Activated naive CD8-positive, alpha-beta T cell treated with anti-CD3 and anti-CD28 coated beads, Interleukin-2, amount 10 ng/mL, durations not matched to agents 7 days and 5 days (primary cell): ENCODE measurements at regions not wholly inside any gene's neighbourhood (a gene's known extent, or its start where the extent isn't known, plus 50 kb on each side); places are given as distances from the start of the nearest gene placed in this dataset.
"Not testable (repeated sequence)": the region's sequence is repeated elsewhere in the genome, so short reads cannot be mapped to it uniquely, and the experiment has no call there.

Source experiments
- ATAC-seq: fragments of 150-1000 bp; cut with Tn5 transposase; one replicate; pipeline ENCODE4 v1.10.0; 2021; ENCODE audit warnings: low read depth, moderate library complexity
- POLR2A ChIA-PET: fragments of 350-600 bp; sonication (Branson Sonifier 250); formaldehyde crosslinking; loops from one replicate; lab custom pipeline; 2021; ENCODE audit warnings: antibody characterized with exemption; lab: Charles Lee
- DNase-seq: peaks from one replicate; pipeline ENCODE4 v3.0.0; 2021
- H3K27ac Mint-ChIP-seq: one replicate; pipeline ENCODE4 v1.8.0; 2022; ENCODE audit warnings: mild to moderate bottlenecking, mixed read lengths
- H3K27me3 Mint-ChIP-seq: one replicate; pipeline ENCODE4 v1.8.0; 2022; ENCODE audit warnings: mild to moderate bottlenecking, moderate library complexity, mixed read lengths
- H3K36me3 Mint-ChIP-seq: one replicate; pipeline ENCODE4 v1.8.0; 2021; ENCODE audit warnings: mild to moderate bottlenecking, mixed read lengths
- H3K4me1 Mint-ChIP-seq: one replicate; pipeline ENCODE4 v1.8.0; 2021; ENCODE audit warnings: mixed read lengths
- H3K4me3 Mint-ChIP-seq: one replicate; pipeline ENCODE4 v1.8.0; 2022; ENCODE audit warnings: mild to moderate bottlenecking, moderate library complexity, mixed read lengths
- H3K9me3 Mint-ChIP-seq: one replicate; pipeline ENCODE4 v1.8.0; 2021; ENCODE audit warnings: mixed read lengths

GRCh38 chr6:16049168-16049567, 79.7 kb upstream of the MYLIP start:
- Mint-ChIP-seq H3K36me3 (no peaks in the 10 kb centered on the region), H3K4me3 (no peak overlapping the region), H3K27me3 (no peaks in the 10 kb centered on the region), H3K27ac (no peak overlapping the region), H3K9me3 (peaks cover 2% of the 10 kb centered on the region), H3K4me1 (peaks cover 2% of the 10 kb centered on the region)
- POLR2A ChIA-PET: no interaction called here
- DNase-seq (no peak), ATAC-seq (no peak)

DNA sequence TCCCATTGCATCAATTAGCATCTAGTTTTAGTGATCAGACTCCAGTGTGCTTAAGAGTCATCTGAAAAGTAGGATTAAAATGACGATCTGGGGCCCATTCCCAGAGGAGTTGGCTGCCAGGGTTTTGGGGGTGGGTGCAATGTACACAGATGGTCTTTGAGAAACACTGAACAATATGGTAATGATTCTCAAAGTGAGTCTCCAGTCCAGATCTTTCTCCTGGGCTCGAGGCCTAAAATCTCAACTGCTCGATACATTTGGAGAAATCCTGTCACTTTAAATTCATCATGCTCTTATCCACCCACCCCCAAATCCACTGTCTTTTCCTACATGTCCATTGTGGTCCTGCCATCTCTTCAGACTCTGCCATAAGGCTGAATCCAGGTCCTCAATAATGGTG, 80.7 kb upstream of the MYLIP start:
- Mint-ChIP-seq H3K27ac (no peak overlapping the region), H3K4me1 (peaks cover 2% of the 10 kb centered on the region), H3K36me3 (no peaks in the 10 kb centered on the region), H3K4me3 (no peak overlapping the region), H3K27me3 (no peaks in the 10 kb centered on the region), H3K9me3 (peaks cover 2% of the 10 kb centered on the region)
- DNase-seq (no peak), ATAC-seq (no peak)
- POLR2A ChIA-PET: no interaction called here

- DNase-seq: no peak
- Mint-ChIP-seq H3K36me3 (no peaks in the 10 kb centered on the region), H3K4me1 (peaks cover 2% of the 10 kb centered on the region), H3K27ac (no peak overlapping the region), H3K4me3 (no peak overlapping the region), H3K9me3 (peaks cover 2% of the 10 kb centered on the region), H3K27me3 (no peaks in the 10 kb centered on the region)
- no peak for ATAC-seq
- POLR2A ChIA-PET: no interaction called here
Measured at GRCh38 chr6:16047435-16047990, 81.4 kb upstream of the MYLIP start.

DNA sequence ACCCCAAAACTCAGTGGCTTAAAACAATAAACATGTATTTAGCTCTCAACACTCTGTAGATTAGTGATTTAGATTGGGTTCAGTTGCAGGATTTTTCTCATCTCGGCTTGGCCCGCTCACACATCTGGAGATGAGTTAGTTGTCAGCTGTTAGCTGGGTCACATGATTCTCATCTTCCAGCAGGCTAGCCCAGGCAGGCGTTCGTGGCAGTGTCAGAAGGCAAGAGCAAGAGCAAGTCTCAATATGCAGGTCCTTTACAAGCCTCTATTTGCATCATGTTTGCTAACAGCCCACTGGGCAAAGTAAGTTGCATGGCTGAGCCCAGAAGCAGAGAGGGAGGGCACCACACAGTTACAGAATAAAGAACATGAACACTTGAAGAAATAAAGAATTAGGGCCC, 83.6 kb upstream of the MYLIP start:
- Mint-ChIP-seq H3K36me3 (no peaks in the 10 kb centered on the region), H3K4me3 (no peak overlapping the region), H3K27me3 (no peaks in the 10 kb centered on the region), H3K27ac (no peak overlapping the region), H3K9me3 (peaks cover 2% of the 10 kb centered on the region), H3K4me1 (peaks cover 2% of the 10 kb centered on the region)
- POLR2A ChIA-PET: no interaction called here
- ATAC-seq: no peak
- no peak for DNase-seq

GRCh38 chr6:16044211-16044643, 84.7 kb upstream of the MYLIP start:
- Mint-ChIP-seq H3K4me1 (no peaks in the 10 kb centered on the region), H3K27ac (no peak overlapping the region), H3K27me3 (peaks cover 4% of the 10 kb centered on the region), H3K36me3 (no peaks in the 10 kb centered on the region), H3K9me3 (peaks cover 5% of the 10 kb centered on the region), H3K4me3 (no peak overlapping the region)
- POLR2A ChIA-PET: no interaction called here
- ATAC-seq: no peak
- DNase-seq: no peak

DNA sequence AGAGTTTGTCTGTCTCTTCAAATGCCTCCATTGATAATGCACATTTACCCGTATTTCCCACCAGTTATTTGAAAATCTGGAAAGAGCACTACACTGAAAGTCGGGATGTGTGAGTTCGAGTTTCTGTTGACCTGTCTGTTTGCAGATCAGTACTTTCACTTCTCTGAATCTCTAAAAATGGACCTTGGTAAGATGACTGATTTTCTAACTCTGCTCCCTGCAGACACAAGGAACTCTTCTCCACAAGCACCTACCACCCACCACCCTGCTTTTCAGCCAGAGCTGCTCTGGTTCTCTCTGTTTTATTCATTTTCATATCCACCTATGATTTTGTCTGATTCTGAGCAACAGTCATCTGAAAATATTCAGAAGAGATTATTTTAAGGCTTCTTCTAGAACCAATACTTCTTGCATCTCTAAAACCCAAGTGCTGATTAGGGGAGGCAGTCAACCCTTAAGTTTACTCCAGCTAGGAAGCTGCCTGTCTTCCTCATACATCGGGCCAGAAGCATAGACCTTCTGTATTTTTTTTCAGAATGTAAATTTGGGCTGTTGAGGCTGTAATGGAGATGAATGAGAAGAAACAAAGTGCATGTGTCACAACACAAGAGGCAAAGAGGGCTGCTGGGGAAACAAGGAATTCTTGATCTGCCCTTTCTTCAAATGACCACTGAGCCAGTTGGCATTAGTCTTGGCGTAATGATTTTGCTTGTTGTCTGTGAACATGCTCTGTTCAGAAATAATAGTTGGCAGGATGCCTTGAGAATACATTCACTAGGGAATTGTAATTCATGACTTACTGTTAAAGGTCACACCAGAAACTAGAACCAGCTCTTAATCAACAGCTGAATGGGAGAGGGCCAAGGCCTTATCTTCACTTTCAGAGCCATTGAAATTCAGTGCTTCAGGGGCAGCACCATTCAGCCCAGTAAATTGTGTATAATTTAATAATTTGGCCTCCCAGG, 85.4 kb upstream of the MYLIP start:
- no peaks in the 10 kb centered on the region for H3K4me1 Mint-ChIP-seq
- no peak overlapping the region for H3K27ac Mint-ChIP-seq
- peaks cover 4% of the 10 kb centered on the region for H3K9me3 Mint-ChIP-seq
- no peak for ATAC-seq
- POLR2A ChIA-PET: no interaction called here
- no peaks in the 10 kb centered on the region for H3K36me3 Mint-ChIP-seq
- no peak for DNase-seq
- no peak overlapping the region for H3K4me3 Mint-ChIP-seq
- H3K27me3 Mint-ChIP-seq: peaks cover 4% of the 10 kb centered on the region

DNA sequence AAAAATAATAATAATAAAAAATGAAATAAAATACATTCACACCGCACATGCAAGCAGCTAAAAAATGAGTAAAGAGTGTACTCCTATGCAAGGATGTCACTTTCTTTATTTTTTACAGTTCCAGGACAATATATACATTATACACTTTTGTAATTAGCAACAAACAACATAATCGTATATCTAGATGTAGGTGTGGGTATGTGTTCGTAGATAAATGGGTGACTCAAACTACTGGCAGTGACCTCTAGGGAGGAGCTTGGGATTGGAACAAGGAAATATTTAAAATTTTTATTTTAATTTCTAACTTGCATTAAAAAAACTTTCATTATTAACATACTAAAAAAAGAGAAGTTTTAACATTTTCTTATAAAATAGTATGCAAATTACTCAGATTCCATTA, 86.1 kb upstream of the MYLIP start:
- POLR2A ChIA-PET: no interaction called here
- Mint-ChIP-seq H3K9me3 (peaks cover 4% of the 10 kb centered on the region), H3K4me1 (no peaks in the 10 kb centered on the region), H3K27me3 (peaks cover 4% of the 10 kb centered on the region), H3K4me3 (no peak overlapping the region), H3K27ac (no peak overlapping the region), H3K36me3 (no peaks in the 10 kb centered on the region)
- no peak for DNase-seq
- ATAC-seq: no peak

DNA sequence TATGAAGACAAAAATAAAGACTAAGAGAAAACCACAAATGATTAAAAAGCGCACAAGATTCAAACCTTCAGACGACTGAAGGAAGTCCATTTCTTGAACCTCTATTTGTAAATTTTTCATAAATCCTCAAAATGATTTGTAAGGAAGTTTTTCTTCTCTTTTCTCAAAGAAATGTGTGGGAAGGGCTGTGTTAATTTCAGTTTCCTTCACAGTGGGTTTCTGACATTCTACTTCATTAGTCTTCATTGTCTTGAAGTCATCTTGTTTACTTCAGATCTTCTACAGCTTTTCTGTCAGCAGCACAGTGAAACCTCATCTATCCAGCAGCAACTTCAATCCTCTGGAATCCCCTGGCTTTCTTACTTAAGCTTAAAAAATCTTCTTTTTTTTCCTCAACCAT, 87.6 kb upstream of the MYLIP start:
- Mint-ChIP-seq H3K36me3 (no peaks in the 10 kb centered on the region), H3K4me3 (no peak overlapping the region), H3K27me3 (peaks cover 4% of the 10 kb centered on the region), H3K9me3 (peaks cover 4% of the 10 kb centered on the region), H3K4me1 (no peaks in the 10 kb centered on the region), H3K27ac (no peak overlapping the region)
- ATAC-seq: no peak
- POLR2A ChIA-PET: no interaction called here
- no peak for DNase-seq

DNA sequence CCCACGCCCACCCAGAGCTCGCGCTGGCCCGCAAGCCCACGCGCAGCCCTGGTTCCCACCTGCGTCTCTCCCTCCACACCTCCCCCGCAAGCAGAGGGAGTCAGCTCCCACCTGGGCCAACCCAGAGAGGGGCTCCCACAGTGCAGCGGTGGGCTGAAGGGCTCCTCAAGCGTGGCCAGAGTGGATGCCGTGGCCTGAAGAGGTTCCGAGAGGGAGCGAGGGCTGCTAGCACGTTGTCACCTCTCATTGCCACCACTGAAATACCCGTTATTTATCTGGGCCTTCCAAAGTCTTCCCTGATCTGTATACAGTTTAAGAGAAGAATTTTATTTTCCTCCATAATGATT, 88.3 kb upstream of the MYLIP start:
- POLR2A ChIA-PET: no interaction called here
- H3K27me3 Mint-ChIP-seq: peaks cover 8% of the 10 kb centered on the region
- ATAC-seq (no peak), DNase-seq (no peak)
- no peaks in the 10 kb centered on the region for H3K4me1 Mint-ChIP-seq
- no peaks in the 10 kb centered on the region for H3K36me3 Mint-ChIP-seq
- no peak overlapping the region for H3K27ac Mint-ChIP-seq
- H3K9me3 Mint-ChIP-seq: peaks cover 4% of the 10 kb centered on the region
- H3K4me3 Mint-ChIP-seq: no peak overlapping the region

DNA sequence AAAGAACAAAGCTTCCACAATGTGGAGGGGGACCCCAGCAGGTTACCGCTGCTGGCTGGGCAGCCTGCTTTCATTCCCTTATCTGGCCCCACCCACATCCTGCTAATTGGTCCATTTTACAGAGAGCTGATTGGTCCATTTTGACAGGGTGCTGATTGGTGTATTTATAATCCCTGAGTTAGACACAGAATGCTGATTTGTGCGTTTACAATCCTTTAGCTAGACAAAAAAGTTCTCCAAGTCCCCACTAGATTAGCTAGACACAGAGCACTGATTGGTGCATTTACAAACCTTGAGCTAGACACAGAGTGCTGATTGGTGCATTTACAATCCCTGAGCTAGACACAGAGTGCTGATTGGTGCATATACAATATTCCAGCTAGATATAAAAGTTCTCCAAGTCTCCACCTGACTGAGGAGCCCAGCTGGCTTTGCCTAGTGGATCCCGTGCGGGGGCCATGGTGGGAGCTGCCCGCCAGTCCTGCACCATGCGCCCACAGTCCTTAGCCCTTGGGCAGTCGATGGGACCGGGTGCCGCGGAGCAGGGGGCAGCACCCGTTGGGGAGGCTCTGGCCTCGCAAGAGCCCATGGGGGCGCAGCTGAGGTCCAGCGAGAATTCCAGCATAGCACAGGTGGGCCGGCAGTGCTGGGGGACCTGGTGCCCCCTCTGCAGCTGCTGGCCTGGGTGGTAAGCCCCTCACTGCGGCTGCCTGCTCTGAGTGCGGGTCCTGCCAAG, 88.8 kb upstream of the MYLIP start:
- POLR2A ChIA-PET, ATAC-seq, H3K4me1 Mint-ChIP-seq, H3K4me3 Mint-ChIP-seq, H3K36me3 Mint-ChIP-seq, DNase-seq, H3K27ac Mint-ChIP-seq, H3K9me3 Mint-ChIP-seq: not testable (repeated sequence)
- H3K27me3 Mint-ChIP-seq: peaks cover 13% of the 10 kb centered on the region

DNA sequence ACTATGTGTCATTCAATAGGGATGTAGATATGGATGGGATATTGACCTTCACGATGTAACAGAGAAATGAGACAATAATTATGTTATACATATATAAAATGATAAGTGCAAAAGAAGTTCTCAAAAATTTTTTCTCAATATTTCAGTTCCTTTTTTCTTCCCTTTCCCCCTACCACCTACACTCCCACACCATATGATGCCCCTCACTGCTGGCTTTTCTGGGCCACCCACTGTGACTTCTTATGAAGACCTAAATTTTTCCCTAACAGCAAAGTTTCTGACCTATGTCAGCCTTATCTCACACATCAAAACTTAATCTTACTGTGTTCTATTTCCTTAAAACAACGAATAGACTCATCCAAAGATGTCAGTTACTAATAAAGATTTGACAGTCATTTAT, 89.9 kb upstream of the MYLIP start:
- Mint-ChIP-seq H3K27ac (no peak overlapping the region), H3K4me1 (no peaks in the 10 kb centered on the region), H3K36me3 (no peaks in the 10 kb centered on the region), H3K27me3 (peaks cover 13% of the 10 kb centered on the region), H3K9me3 (peaks cover 4% of the 10 kb centered on the region), H3K4me3 (no peak overlapping the region)
- no peak for ATAC-seq
- POLR2A ChIA-PET: no interaction called here
- no peak for DNase-seq

DNA sequence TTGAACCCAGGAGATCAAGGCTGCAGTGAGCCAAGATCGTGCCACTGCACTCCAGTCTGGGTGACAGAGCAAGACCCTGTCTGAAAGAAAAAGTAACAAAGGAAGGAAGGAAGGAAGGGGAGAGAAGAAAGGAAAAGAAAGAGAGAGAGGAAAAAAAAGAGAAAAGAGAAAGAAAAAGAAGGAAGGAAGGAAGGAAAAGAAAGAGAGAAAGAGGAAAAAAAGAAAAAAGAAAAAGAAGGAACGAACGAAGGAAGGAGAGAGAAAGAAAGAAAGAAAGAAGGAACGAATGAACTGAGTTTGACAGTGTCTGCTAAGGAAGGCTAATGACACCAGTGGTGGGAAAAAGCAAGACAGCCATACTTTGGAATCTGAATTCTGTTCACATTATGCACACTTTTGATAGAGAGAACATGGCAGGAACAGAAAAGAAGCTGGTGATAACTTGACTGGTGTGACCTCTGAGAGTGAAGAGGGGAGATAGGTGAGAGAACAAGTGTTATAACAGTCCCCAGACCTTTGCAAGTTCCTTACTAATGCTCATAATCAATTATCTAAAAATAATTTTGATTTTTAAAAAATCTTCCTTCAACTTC, 93.3 kb upstream of the MYLIP start:
- Mint-ChIP-seq H3K27me3 (peaks cover 16% of the 10 kb centered on the region), H3K9me3 (peaks cover 7% of the 10 kb centered on the region), H3K4me3 (no peak overlapping the region), H3K4me1 (no peaks in the 10 kb centered on the region), H3K36me3 (no peaks in the 10 kb centered on the region), H3K27ac (no peak overlapping the region)
- POLR2A ChIA-PET: no interaction called here
- ATAC-seq (no peak), DNase-seq (no peak)

DNA sequence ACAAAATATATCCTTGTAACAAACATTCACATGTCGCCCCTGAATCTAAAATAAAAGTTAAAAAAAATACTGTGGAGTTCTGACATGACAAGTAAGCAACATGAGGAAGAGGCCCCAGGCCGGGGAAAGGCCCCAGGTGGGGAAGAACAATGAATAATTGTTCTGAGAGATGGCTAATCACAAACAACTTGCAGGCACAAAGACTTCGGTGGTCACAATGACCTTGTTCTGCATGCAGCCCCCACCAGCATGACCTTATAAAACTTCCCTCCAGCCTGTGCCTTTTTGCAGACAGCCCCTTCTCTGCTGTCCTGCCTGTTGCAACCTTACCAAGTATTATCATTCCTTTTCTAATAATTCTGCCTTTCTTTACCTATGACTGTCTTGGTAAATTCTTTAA, 95.7 kb upstream of the MYLIP start:
- POLR2A ChIA-PET: no interaction called here
- Mint-ChIP-seq H3K4me1 (peaks cover 4% of the 10 kb centered on the region), H3K27ac (no peak overlapping the region), H3K4me3 (no peak overlapping the region), H3K9me3 (peaks cover 4% of the 10 kb centered on the region), H3K27me3 (peaks cover 13% of the 10 kb centered on the region), H3K36me3 (no peaks in the 10 kb centered on the region)
- DNase-seq (no peak), ATAC-seq (no peak)
